OCI-LY1 (cell line): ENCODE measurements at regions not wholly inside any gene's neighbourhood (a gene's known extent, or its start where the extent isn't known, plus 50 kb on each side); places are given as distances from the start of the nearest gene placed in this dataset.

Experiments used
- H2AFZ ChIP-seq: fragments of 200-600 bp; sonication (generic), shearing (Covaris generic); 2 replicates; pipeline ENCODE4 v1.6.0; 2014; ENCODE audit warnings: antibody characterized with exemption, mild to moderate bottlenecking, low read length
- H3F3A ChIP-seq: fragments of 200-600 bp; sonication (generic), shearing (Covaris generic); 2 replicates; pipeline ENCODE4 v1.6.0; 2014; ENCODE audit warnings: mild to moderate bottlenecking, antibody characterized with exemption, low read length, moderate library complexity; ENCODE audit not compliant: insufficient read depth
- H3K27ac ChIP-seq: fragments of 200-600 bp; sonication (generic); 2 replicates; pipeline ENCODE4 v1.5.1; 2014; ENCODE audit warnings: low read length, mixed run types, mild to moderate bottlenecking, low read depth; ENCODE audit not compliant: poor library complexity, severe bottlenecking
- H3K27me3 ChIP-seq: fragments of 200-600 bp; sonication (generic); 2 replicates; pipeline ENCODE4 v1.6.0; 2014; ENCODE audit warnings: antibody characterized with exemption, mild to moderate bottlenecking, low read length, moderate library complexity; ENCODE audit not compliant: insufficient read depth
- H3K36me3 ChIP-seq: fragments of 200-600 bp; sonication (generic); 2 replicates; pipeline ENCODE4 v1.6.1; 2014; ENCODE audit warnings: mild to moderate bottlenecking, antibody characterized with exemption, low read length, moderate library complexity, mixed read lengths; ENCODE audit not compliant: insufficient read depth
- H3K4me1 ChIP-seq: fragments of 200-600 bp; sonication (generic); 2 replicates; pipeline ENCODE4 v1.5.1; 2014; ENCODE audit warnings: mild to moderate bottlenecking, low read length, moderate library complexity; ENCODE audit not compliant: insufficient read depth, severe bottlenecking
- H3K4me2 ChIP-seq: fragments of 200-600 bp; sonication (generic), shearing (Covaris generic); 2 replicates; pipeline ENCODE4 v1.6.1; 2014; ENCODE audit warnings: low read length
- H3K4me3 ChIP-seq: fragments of 200-600 bp; sonication (generic); 2 replicates; pipeline ENCODE4 v1.5.1; 2014; ENCODE audit warnings: low read length, low read depth, mild to moderate bottlenecking, mixed read lengths; ENCODE audit not compliant: poor library complexity, severe bottlenecking
- H3K79me2 ChIP-seq: fragments of 200-600 bp; shearing (Covaris generic); 2 replicates; pipeline ENCODE4 v1.6.1; 2016; ENCODE audit warnings: mixed run types, low read length, mixed read lengths; ENCODE audit not compliant: insufficient read depth
- H3K9ac ChIP-seq: fragments of 200-600 bp; sonication (generic), shearing (Covaris generic); 2 replicates; pipeline ENCODE4 v1.6.1; 2014; ENCODE audit warnings: mild to moderate bottlenecking, low read length, mixed read lengths
- H3K9me2 ChIP-seq: fragments of 200-600 bp; sonication (generic), shearing (Covaris generic); 2 replicates; pipeline ENCODE4 v1.6.1; 2014; ENCODE audit warnings: low read depth, mild to moderate bottlenecking, low read length, mixed read lengths
- H3K9me3 ChIP-seq: fragments of 200-600 bp; shearing (Covaris generic); 2 replicates; pipeline ENCODE4 v1.6.1; 2014; ENCODE audit warnings: low read length, mixed read lengths
- H4K20me1 ChIP-seq: fragments of 200-600 bp; sonication (generic), shearing (Covaris generic); 2 replicates; pipeline ENCODE4 v1.6.0; 2016; ENCODE audit warnings: mild to moderate bottlenecking, low read length; ENCODE audit not compliant: insufficient read depth
- CTCF ChIP-seq: fragments of 200-600 bp; sonication (generic), shearing (Covaris generic); IDR thresholded peaks from 2 replicates; pipeline ENCODE4 v1.5.1; 2017; ENCODE audit warnings: mild to moderate bottlenecking, antibody characterized with exemption, low read length, moderate library complexity, mixed read lengths
- EZH2 ChIP-seq: fragments of 200-600 bp; sonication (generic), shearing (Covaris generic); IDR thresholded peaks from 2 replicates; pipeline ENCODE4 v1.8.0; 2017; ENCODE audit warnings: borderline replicate concordance, mixed run types, mild to moderate bottlenecking, antibody characterized with exemption, low read length, moderate library complexity, mixed read lengths

DNA sequence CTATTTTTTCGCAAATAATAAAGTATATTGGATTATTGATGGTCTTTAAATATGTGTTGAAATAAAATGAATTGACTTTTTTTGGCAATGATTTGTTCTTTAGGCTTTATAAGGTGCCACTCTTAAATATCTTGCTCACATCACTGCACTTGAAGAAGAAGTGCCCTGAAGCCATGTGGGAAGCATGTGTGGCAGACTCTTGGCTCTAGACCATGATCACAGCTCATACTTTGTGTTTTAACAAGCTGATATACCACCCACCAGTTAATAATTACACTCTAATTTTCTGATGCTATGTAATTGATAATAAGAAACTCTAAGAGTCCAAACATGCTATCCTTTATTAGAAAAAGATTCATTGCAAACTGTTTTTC, 52.1 kb upstream of the TGFBR2 start:
- H2AFZ ChIP-seq, result no peak overlapping the region
- H3K79me2 ChIP-seq, result no peaks in the 10 kb centered on the region
- no peaks in the 10 kb centered on the region for H3K9me3 ChIP-seq
- no peaks in the 10 kb centered on the region for H3K36me3 ChIP-seq
- no peak overlapping the region for H3K27ac ChIP-seq
- no peaks in the 10 kb centered on the region for H3K27me3 ChIP-seq
- H3K9me2 ChIP-seq, result no peaks in the 10 kb centered on the region
- peaks cover 5% of the 10 kb centered on the region for H3K4me1 ChIP-seq
- TF ChIP-seq CTCF (no peak), EZH2 (no peak)
- no peak overlapping the region for H3K9ac ChIP-seq
- H3F3A ChIP-seq, result no peaks in the 10 kb centered on the region
- H4K20me1 ChIP-seq, result no peaks in the 10 kb centered on the region
- no peak overlapping the region for H3K4me3 ChIP-seq
- H3K4me2 ChIP-seq, result no peak overlapping the region

GRCh38 chr3:30555968-30556367, 50.4 kb upstream of the TGFBR2 start:
- H3K4me2 ChIP-seq, result no peak overlapping the region
- no peaks in the 10 kb centered on the region for H4K20me1 ChIP-seq
- H3K4me1 ChIP-seq, result peaks cover 5% of the 10 kb centered on the region
- H3K9ac ChIP-seq, result no peak overlapping the region
- no peaks in the 10 kb centered on the region for H3K79me2 ChIP-seq
- H3K9me2 ChIP-seq, result no peaks in the 10 kb centered on the region
- no peaks in the 10 kb centered on the region for H3F3A ChIP-seq
- no peaks in the 10 kb centered on the region for H3K27me3 ChIP-seq
- H3K36me3 ChIP-seq, result no peaks in the 10 kb centered on the region
- H2AFZ ChIP-seq, result no peak overlapping the region
- H3K27ac ChIP-seq, result no peak overlapping the region
- no peaks in the 10 kb centered on the region for H3K9me3 ChIP-seq
- no peak for TF ChIP-seq EZH2
- no peak for TF ChIP-seq CTCF
- H3K4me3 ChIP-seq, result no peak overlapping the region
